Neural cell (in vitro differentiated cells): ENCODE measurements at regions not wholly inside any gene's neighbourhood (a gene's known extent, or its start where the extent isn't known, plus 50 kb on each side); places are given as distances from the start of the nearest gene placed in this dataset.
"Not testable (repeated sequence)": the region's sequence is repeated elsewhere in the genome, so short reads cannot be mapped to it uniquely, and the experiment has no call there.

Source experiments
- H2AFZ ChIP-seq: fragments of 200-600, 300-800 bp; sonication (generic), shearing (Covaris generic); 2 replicates; pipeline ENCODE4 v1.6.0; 2014; ENCODE audit warnings: low read depth, mild to moderate bottlenecking, antibody characterized with exemption, low read length, moderate library complexity
- H3F3A ChIP-seq: fragments of 200-600 bp; shearing (Covaris generic); 2 replicates; pipeline ENCODE4 v1.6.1; 2016; ENCODE audit warnings: mild to moderate bottlenecking, moderate library complexity, mixed read lengths, antibody characterized with exemption, low read length; ENCODE audit not compliant: insufficient read depth, poor library complexity, severe bottlenecking
- H3K27ac ChIP-seq: fragments of 200-600, 300-800 bp; sonication (generic), shearing (Covaris generic); 2 replicates; pipeline ENCODE4 v1.5.1; 2014; ENCODE audit warnings: mild to moderate bottlenecking, low read length, moderate library complexity
- H3K27me3 ChIP-seq: fragments of 300-800, 200-600 bp; sonication (generic), shearing (Covaris generic); 2 replicates; pipeline ENCODE4 v1.6.0; 2014; ENCODE audit warnings: mild to moderate bottlenecking, low read depth, low read length, moderate library complexity; ENCODE audit not compliant: insufficient read depth
- H3K36me3 ChIP-seq: fragments of 300-800, 200-600 bp; sonication (generic), shearing (Covaris generic); 2 replicates; pipeline ENCODE4 v1.5.1; 2014; ENCODE audit warnings: mild to moderate bottlenecking, antibody characterized with exemption, low read length, moderate library complexity; ENCODE audit not compliant: insufficient read depth
- H3K4me2 ChIP-seq: fragments of 300-800, 200-600 bp; sonication (generic), shearing (Covaris generic); 2 replicates; pipeline ENCODE4 v1.6.0; 2014; ENCODE audit warnings: mild to moderate bottlenecking, low read length
- H3K4me3 ChIP-seq: fragments of 300-800, 200-600 bp; sonication (generic), shearing (Covaris generic); 2 replicates; pipeline ENCODE4 v1.5.1; 2014; ENCODE audit warnings: mild to moderate bottlenecking, low read length, moderate library complexity
- H3K79me2 ChIP-seq: fragments of 200-600 bp; shearing (Covaris generic); replicated peaks from 2 replicates; pipeline ENCODE4 v1.6.0; 2014; ENCODE audit warnings: mild to moderate bottlenecking, low read length, moderate library complexity; ENCODE audit not compliant: insufficient read depth
- H3K9ac ChIP-seq: fragments of 300-800, 200-600 bp; sonication (generic), shearing (Covaris generic); 2 replicates; pipeline ENCODE4 v1.6.1; 2016; ENCODE audit warnings: mild to moderate bottlenecking, low read length, mixed read lengths
- H3K9me2 ChIP-seq: fragments of 200-600 bp; shearing (Covaris generic); 2 replicates; pipeline ENCODE4 v1.6.1; 2016; ENCODE audit warnings: mild to moderate bottlenecking, low read length, mixed read lengths; ENCODE audit not compliant: insufficient read depth
- H3K9me3 ChIP-seq: fragments of 200-600, 300-800 bp; sonication (generic), shearing (Covaris generic); 2 replicates; pipeline ENCODE4 v1.6.1; 2016; ENCODE audit warnings: mild to moderate bottlenecking, mixed run types, low read length, moderate library complexity, mixed read lengths
- H4K20me1 ChIP-seq: fragments of 200-600 bp; shearing (Covaris generic); 2 replicates; pipeline ENCODE4 v1.6.1; 2016; ENCODE audit warnings: mild to moderate bottlenecking, mixed run types; ENCODE audit not compliant: insufficient read depth
- EP300 ChIP-seq: fragments of 450-650 bp; conservative IDR thresholded peaks from 2 replicates; pipeline ENCODE4 v1.6.1; 2014; ENCODE audit warnings: antibody characterized with exemption, mild to moderate bottlenecking, moderate library complexity; ENCODE audit not compliant: poor library complexity, severe bottlenecking
- EZH2 ChIP-seq: fragments of 200-600, 300-800 bp; shearing (Covaris generic), sonication (generic); IDR thresholded peaks from 2 replicates; pipeline ENCODE4 v1.6.1; 2014; ENCODE audit warnings: antibody characterized with exemption, low read length, borderline replicate concordance, mild to moderate bottlenecking; ENCODE audit not compliant: insufficient read depth, poor library complexity, severe bottlenecking
- MXI1 ChIP-seq: fragments of 450-650 bp; conservative IDR thresholded peaks from 2 replicates; pipeline ENCODE4 v1.6.1; 2014; ENCODE audit warnings: antibody characterized with exemption, mild to moderate bottlenecking; ENCODE audit not compliant: poor library complexity, severe bottlenecking
- POLR2AphosphoS5 ChIP-seq: IDR thresholded peaks from 2 replicates; pipeline ENCODE4 v1.6.1; 2012
- RAD21 ChIP-seq: fragments of 450-650 bp; conservative IDR thresholded peaks from 2 replicates; pipeline ENCODE4 v1.6.1; 2014; ENCODE audit warnings: antibody characterized with exemption, mild to moderate bottlenecking, moderate library complexity
- SMC3 ChIP-seq: fragments of 450-650 bp; conservative IDR thresholded peaks from 2 replicates; pipeline ENCODE4 v1.6.1; 2014; ENCODE audit warnings: antibody characterized with exemption, mild to moderate bottlenecking, moderate library complexity; ENCODE audit not compliant: poor library complexity
- TAF1 ChIP-seq: IDR thresholded peaks from 2 replicates; pipeline ENCODE4 v1.6.1; 2012; ENCODE audit warnings: low read depth
- TF ChIP-seq, protein P1 (sequence below): fragments of 450-650 bp; IDR thresholded peaks from 2 replicates; pipeline ENCODE4 v1.5.1; 2014; ENCODE audit warnings: antibody characterized with exemption, mild to moderate bottlenecking, moderate library complexity; ENCODE audit not compliant: poor library complexity, severe bottlenecking
- TF ChIP-seq, protein P2 (sequence below): IDR thresholded peaks from 2 replicates; pipeline ENCODE4 v1.6.1; 2012; ENCODE audit warnings: borderline replicate concordance

DNA sequence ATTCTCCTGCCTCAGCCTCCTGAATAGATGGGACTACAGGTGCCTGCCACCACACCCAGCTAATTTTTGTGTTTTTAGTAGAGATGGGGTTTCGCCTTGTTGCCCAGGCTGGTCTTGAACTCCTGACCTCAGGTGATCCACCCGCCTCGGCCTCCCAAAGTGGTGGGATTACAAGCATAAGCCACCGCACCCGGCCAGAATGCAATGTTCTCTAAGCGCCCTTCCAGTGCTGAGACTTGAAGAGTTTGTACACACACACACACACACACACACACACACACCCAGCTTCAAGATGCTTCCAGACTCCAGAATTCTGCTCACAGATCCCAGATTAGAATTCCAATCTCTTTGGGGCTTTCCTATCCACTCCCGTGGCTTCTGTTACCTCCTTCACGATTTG lies 227.1 kb downstream of the FOXD2 start:
- not testable (repeated sequence) for H3K36me3 ChIP-seq, H2AFZ ChIP-seq, H3K4me2 ChIP-seq, H3F3A ChIP-seq, H3K79me2 ChIP-seq, H3K27me3 ChIP-seq, H3K9me3 ChIP-seq, H3K9me2 ChIP-seq, H3K9ac ChIP-seq, H3K4me3 ChIP-seq, H4K20me1 ChIP-seq, H3K27ac ChIP-seq

DNA sequence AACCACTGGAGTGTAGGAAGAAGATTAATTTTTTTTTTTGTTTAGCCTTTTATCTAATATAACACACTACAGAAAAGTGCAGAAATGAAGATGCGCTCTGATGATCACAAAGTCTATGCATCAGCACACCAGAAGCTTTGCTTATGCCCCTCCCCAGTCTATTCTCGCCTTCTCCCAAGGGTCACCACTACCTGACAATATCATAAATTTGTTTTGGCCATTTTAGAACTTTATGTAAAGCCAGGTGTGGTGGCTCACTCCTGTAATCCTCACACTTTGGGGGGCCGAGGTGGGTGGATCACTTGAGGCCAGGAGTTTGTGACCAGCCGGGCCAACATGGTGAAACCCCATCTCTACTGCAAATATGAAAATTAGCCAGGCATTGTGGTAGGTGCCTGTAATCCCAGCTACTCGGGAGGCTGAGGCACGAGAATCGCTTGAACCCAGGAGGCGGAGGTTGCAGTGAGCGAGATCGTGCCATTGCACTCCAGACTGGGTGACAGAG lies 231.3 kb downstream of the FOXD2 start:
- Histone ChIP-seq H3K9me3 (no peaks in the 10 kb centered on the region), H3K4me3 (no peak overlapping the region), H3K27ac (no peak overlapping the region), H3K36me3 (no peaks in the 10 kb centered on the region), H3K79me2 (no peaks in the 10 kb centered on the region), H2AFZ (no peak overlapping the region), H3K4me2 (no peak overlapping the region), H3K27me3 (no peaks in the 10 kb centered on the region), H4K20me1 (no peaks in the 10 kb centered on the region), H3F3A (no peaks in the 10 kb centered on the region), H3K9ac (no peak overlapping the region), H3K9me2 (no peaks in the 10 kb centered on the region)
- TF ChIP-seq, protein P1, sequence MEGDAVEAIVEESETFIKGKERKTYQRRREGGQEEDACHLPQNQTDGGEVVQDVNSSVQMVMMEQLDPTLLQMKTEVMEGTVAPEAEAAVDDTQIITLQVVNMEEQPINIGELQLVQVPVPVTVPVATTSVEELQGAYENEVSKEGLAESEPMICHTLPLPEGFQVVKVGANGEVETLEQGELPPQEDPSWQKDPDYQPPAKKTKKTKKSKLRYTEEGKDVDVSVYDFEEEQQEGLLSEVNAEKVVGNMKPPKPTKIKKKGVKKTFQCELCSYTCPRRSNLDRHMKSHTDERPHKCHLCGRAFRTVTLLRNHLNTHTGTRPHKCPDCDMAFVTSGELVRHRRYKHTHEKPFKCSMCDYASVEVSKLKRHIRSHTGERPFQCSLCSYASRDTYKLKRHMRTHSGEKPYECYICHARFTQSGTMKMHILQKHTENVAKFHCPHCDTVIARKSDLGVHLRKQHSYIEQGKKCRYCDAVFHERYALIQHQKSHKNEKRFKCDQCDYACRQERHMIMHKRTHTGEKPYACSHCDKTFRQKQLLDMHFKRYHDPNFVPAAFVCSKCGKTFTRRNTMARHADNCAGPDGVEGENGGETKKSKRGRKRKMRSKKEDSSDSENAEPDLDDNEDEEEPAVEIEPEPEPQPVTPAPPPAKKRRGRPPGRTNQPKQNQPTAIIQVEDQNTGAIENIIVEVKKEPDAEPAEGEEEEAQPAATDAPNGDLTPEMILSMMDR = no peak
- TF ChIP-seq MXI1 (no peak), EZH2 (no peak), RAD21 (no peak), SMC3 (no peak), EP300 (no peak), TAF1 (no peak), POLR2AphosphoS5 (no peak)
- TF ChIP-seq, protein P2, sequence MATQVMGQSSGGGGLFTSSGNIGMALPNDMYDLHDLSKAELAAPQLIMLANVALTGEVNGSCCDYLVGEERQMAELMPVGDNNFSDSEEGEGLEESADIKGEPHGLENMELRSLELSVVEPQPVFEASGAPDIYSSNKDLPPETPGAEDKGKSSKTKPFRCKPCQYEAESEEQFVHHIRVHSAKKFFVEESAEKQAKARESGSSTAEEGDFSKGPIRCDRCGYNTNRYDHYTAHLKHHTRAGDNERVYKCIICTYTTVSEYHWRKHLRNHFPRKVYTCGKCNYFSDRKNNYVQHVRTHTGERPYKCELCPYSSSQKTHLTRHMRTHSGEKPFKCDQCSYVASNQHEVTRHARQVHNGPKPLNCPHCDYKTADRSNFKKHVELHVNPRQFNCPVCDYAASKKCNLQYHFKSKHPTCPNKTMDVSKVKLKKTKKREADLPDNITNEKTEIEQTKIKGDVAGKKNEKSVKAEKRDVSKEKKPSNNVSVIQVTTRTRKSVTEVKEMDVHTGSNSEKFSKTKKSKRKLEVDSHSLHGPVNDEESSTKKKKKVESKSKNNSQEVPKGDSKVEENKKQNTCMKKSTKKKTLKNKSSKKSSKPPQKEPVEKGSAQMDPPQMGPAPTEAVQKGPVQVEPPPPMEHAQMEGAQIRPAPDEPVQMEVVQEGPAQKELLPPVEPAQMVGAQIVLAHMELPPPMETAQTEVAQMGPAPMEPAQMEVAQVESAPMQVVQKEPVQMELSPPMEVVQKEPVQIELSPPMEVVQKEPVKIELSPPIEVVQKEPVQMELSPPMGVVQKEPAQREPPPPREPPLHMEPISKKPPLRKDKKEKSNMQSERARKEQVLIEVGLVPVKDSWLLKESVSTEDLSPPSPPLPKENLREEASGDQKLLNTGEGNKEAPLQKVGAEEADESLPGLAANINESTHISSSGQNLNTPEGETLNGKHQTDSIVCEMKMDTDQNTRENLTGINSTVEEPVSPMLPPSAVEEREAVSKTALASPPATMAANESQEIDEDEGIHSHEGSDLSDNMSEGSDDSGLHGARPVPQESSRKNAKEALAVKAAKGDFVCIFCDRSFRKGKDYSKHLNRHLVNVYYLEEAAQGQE = no peak

DNA sequence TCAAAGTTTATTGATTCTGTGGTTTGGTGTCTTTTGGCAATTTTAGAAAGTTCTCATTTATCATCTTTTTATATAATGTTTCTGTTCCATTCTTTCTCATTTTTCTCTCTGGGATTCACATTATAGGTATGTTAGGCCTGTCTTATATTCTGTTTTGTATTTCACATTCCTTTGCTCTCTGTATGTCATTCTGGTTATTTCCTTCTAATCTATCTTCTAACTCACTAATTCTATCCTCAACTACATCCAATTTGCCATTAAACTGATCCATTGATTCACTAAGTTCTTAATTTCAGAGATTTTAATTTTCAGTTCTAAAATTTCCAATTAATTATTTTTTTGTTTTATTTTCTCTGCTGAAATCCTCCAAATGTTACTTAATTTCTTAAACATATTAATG lies 234.8 kb downstream of the FOXD2 start:
- H3K36me3 ChIP-seq = no peaks in the 10 kb centered on the region
- no peaks in the 10 kb centered on the region for H3K9me3 ChIP-seq
- H3K9me2 ChIP-seq = no peaks in the 10 kb centered on the region
- H3F3A ChIP-seq = no peaks in the 10 kb centered on the region
- H3K4me3 ChIP-seq = no peak overlapping the region
- H3K4me2 ChIP-seq = no peak overlapping the region
- H3K79me2 ChIP-seq = no peaks in the 10 kb centered on the region
- H3K27me3 ChIP-seq = no peaks in the 10 kb centered on the region
- TF ChIP-seq SMC3 (no peak), EP300 (no peak)
- TF ChIP-seq, protein P2 = no peak
- H3K27ac ChIP-seq = no peak overlapping the region
- H4K20me1 ChIP-seq = no peaks in the 10 kb centered on the region
- H3K9ac ChIP-seq = no peak overlapping the region
- H2AFZ ChIP-seq = no peak overlapping the region
